Esophagus squamous epithelium (tissue), 4 donors: ENCODE measurements at regions not wholly inside any gene's neighbourhood (a gene's known extent, or its start where the extent isn't known, plus 50 kb on each side); places are given as distances from the start of the nearest gene placed in this dataset.

ENCODE experiments used
- POLR2A ChIP-seq, 4 donors: fragments of 450-650 bp; IDR thresholded peaks; one replicate each; pipeline ENCODE4 v1.6.1; 2017; ENCODE audit warnings: antibody characterized with exemption in 4 of 4, mild to moderate bottlenecking in 4 of 4, moderate library complexity in 3 of 4
- TF ChIP-seq, protein P1 (sequence below), 6 experiments: fragments of 450-650 bp in 4 of 6; fragments of 200-600 bp in 2 of 6; sonication (generic) in 2 of 6; IDR thresholded peaks; one replicate each; pipeline ENCODE4 v1.5.1; 2016 to 2019; ENCODE audit warnings: antibody characterized with exemption in 6 of 6, mild to moderate bottlenecking in 4 of 6, moderate library complexity in 4 of 6

DNA sequence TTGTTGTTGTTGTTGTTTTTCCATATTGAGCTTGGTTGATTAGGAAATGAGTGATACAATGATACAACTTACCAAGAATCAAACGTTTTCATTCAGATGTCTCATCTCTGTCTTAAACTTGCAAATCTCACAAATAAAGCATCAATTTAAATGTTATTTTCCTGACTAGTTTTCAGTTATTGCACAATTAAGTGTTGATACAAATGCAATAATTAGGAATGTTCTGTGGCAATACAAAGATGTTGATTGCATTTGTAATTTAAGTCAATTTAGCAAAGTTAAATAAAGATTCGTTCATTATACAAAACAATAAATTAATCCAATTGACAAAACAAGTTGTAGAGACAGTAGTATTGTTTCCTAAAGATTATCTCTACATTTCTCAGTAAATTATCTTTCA is 392.3 kb upstream of the ZNF804A start:
- TF ChIP-seq, protein P1, sequence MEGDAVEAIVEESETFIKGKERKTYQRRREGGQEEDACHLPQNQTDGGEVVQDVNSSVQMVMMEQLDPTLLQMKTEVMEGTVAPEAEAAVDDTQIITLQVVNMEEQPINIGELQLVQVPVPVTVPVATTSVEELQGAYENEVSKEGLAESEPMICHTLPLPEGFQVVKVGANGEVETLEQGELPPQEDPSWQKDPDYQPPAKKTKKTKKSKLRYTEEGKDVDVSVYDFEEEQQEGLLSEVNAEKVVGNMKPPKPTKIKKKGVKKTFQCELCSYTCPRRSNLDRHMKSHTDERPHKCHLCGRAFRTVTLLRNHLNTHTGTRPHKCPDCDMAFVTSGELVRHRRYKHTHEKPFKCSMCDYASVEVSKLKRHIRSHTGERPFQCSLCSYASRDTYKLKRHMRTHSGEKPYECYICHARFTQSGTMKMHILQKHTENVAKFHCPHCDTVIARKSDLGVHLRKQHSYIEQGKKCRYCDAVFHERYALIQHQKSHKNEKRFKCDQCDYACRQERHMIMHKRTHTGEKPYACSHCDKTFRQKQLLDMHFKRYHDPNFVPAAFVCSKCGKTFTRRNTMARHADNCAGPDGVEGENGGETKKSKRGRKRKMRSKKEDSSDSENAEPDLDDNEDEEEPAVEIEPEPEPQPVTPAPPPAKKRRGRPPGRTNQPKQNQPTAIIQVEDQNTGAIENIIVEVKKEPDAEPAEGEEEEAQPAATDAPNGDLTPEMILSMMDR (IDR thresholded peaks at IDR 0.05), result no peak
- no peak for TF ChIP-seq POLR2A (IDR thresholded peaks at IDR 0.05)
